DOHH2 (cell line): ENCODE measurements at regions not wholly inside any gene's neighbourhood (a gene's known extent, or its start where the extent isn't known, plus 50 kb on each side); places are given as distances from the start of the nearest gene placed in this dataset.

ENCODE experiments used
- H3F3A ChIP-seq: fragments of 200-600 bp; sonication (generic), shearing (Covaris generic); 2 replicates; pipeline ENCODE4 v1.6.0; 2016; ENCODE audit warnings: antibody characterized with exemption, mild to moderate bottlenecking; ENCODE audit not compliant: control insufficient read depth, insufficient read depth
- H3K27ac ChIP-seq: fragments of 200-600 bp; sonication (generic); 2 replicates; pipeline ENCODE4 v1.5.1; 2014; ENCODE audit warnings: low read depth, mild to moderate bottlenecking, low read length, moderate library complexity
- H3K27me3 ChIP-seq: fragments of 200-600 bp; sonication (generic); 2 replicates; pipeline ENCODE4 v1.6.1; 2014; ENCODE audit warnings: mild to moderate bottlenecking, low read length, mixed read lengths; ENCODE audit not compliant: control insufficient read depth
- H3K36me3 ChIP-seq: fragments of 200-600 bp; sonication (generic); 2 replicates; pipeline ENCODE4 v1.6.1; 2014; ENCODE audit warnings: mild to moderate bottlenecking, low read length, moderate library complexity, mixed read lengths; ENCODE audit not compliant: control insufficient read depth
- H3K4me1 ChIP-seq: fragments of 200-600 bp; sonication (generic); 2 replicates; pipeline ENCODE4 v1.6.1; 2014; ENCODE audit warnings: mild to moderate bottlenecking, low read length, mixed read lengths; ENCODE audit not compliant: control insufficient read depth
- H3K4me2 ChIP-seq: fragments of 200-600 bp; sonication (generic); 2 replicates; pipeline ENCODE4 v1.6.0; 2014; ENCODE audit warnings: mild to moderate bottlenecking, low read length, moderate library complexity
- H3K4me3 ChIP-seq: fragments of 200-600 bp; sonication (generic); 2 replicates; pipeline ENCODE4 v1.5.1; 2014; ENCODE audit warnings: mild to moderate bottlenecking, low read length, mixed read lengths
- H3K79me2 ChIP-seq: fragments of 200-600 bp; sonication (generic); 2 replicates; pipeline ENCODE4 v1.6.1; 2014; ENCODE audit warnings: mild to moderate bottlenecking, low read length, mixed read lengths; ENCODE audit not compliant: control insufficient read depth
- H3K9me2 ChIP-seq: fragments of 200-600 bp; sonication (generic); replicated peaks from 2 replicates; pipeline ENCODE4 v1.6.1; 2014; ENCODE audit warnings: mild to moderate bottlenecking, low read length, mixed read lengths; ENCODE audit not compliant: control insufficient read depth
- H3K9me3 ChIP-seq: fragments of 200-600 bp; sonication (generic); 2 replicates; pipeline ENCODE4 v1.6.1; 2014; ENCODE audit warnings: antibody characterized with exemption, low read length, mixed read lengths; ENCODE audit not compliant: control insufficient read depth, insufficient read depth
- H4K20me1 ChIP-seq: fragments of 200-600 bp; sonication (generic); 2 replicates; pipeline ENCODE4 v1.6.0; 2014; ENCODE audit warnings: low read depth, mild to moderate bottlenecking, antibody characterized with exemption, low read length, moderate library complexity; ENCODE audit not compliant: control insufficient read depth, insufficient read depth
- EZH2phosphoT487 ChIP-seq: fragments of 200-600 bp; sonication (generic); IDR thresholded peaks from 2 replicates; pipeline ENCODE4 v1.6.1; 2017; ENCODE audit warnings: borderline replicate concordance, mild to moderate bottlenecking, antibody characterized with exemption, low read length, moderate library complexity, mixed read lengths
- TF ChIP-seq, protein P1 (sequence below): fragments of 200-600 bp; sonication (generic); IDR thresholded peaks from one replicate; pipeline ENCODE4 v1.5.1; 2014; ENCODE audit warnings: antibody characterized with exemption, mild to moderate bottlenecking, low read depth, low read length; ENCODE audit not compliant: poor library complexity, severe bottlenecking

DNA sequence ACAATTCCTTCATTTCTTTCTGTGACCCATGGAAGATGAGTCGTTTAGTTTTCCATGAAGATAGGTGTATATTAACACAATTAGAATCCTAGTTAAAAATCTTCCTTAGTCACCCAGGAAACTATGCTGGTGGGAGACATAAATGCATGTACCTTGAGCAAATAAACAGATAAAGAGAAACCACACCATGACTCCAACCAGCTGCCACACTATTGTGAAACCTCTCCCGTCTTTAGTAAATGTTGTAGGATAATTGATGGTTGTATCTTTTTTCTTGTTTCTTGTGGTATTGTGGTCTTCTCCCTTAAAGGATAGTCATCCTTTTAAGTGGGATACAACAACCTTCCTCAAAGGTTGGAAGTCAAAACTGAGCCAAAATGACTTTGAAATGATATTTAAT is 103.8 kb upstream of the LEF1 start:
- H3K9me3 ChIP-seq, result no peaks in the 10 kb centered on the region
- H3K36me3 ChIP-seq, result no peaks in the 10 kb centered on the region
- no peaks in the 10 kb centered on the region for H3K9me2 ChIP-seq
- H3K4me3 ChIP-seq, result no peak overlapping the region
- H4K20me1 ChIP-seq, result no peaks in the 10 kb centered on the region
- H3F3A ChIP-seq, result no peaks in the 10 kb centered on the region
- no peaks in the 10 kb centered on the region for H3K4me1 ChIP-seq
- H3K79me2 ChIP-seq, result no peaks in the 10 kb centered on the region
- H3K27ac ChIP-seq, result no peak overlapping the region
- no peak overlapping the region for H3K4me2 ChIP-seq
- TF ChIP-seq, protein P1, sequence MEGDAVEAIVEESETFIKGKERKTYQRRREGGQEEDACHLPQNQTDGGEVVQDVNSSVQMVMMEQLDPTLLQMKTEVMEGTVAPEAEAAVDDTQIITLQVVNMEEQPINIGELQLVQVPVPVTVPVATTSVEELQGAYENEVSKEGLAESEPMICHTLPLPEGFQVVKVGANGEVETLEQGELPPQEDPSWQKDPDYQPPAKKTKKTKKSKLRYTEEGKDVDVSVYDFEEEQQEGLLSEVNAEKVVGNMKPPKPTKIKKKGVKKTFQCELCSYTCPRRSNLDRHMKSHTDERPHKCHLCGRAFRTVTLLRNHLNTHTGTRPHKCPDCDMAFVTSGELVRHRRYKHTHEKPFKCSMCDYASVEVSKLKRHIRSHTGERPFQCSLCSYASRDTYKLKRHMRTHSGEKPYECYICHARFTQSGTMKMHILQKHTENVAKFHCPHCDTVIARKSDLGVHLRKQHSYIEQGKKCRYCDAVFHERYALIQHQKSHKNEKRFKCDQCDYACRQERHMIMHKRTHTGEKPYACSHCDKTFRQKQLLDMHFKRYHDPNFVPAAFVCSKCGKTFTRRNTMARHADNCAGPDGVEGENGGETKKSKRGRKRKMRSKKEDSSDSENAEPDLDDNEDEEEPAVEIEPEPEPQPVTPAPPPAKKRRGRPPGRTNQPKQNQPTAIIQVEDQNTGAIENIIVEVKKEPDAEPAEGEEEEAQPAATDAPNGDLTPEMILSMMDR, result no peak
- no peak for TF ChIP-seq EZH2phosphoT487
- H3K27me3 ChIP-seq, result no peaks in the 10 kb centered on the region

DNA sequence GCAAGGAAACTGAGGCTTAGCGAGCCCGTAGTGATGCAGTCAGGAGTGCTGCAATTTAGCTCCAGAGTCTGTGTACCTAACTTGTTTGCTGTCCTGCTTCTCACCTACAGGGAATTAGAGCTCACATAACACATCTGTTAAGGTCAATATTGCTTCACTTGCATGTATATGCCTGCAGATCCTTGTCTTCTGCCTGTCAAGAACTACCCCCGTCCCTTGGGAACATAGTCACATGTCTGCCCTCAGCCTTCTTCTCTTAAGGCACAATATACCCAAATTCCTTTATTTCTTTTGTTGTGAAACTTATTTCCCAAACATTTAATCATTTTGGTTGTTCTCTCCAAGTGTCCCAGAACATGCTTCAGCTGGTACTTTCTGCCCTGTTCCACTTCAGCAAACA is 103.3 kb upstream of the LEF1 start:
- Histone ChIP-seq H3K4me1 (no peaks in the 10 kb centered on the region), H3K4me3 (no peak overlapping the region), H3K27me3 (no peaks in the 10 kb centered on the region), H3K36me3 (no peaks in the 10 kb centered on the region), H3K27ac (no peak overlapping the region), H3K9me2 (no peaks in the 10 kb centered on the region), H3K9me3 (no peaks in the 10 kb centered on the region), H3F3A (no peaks in the 10 kb centered on the region), H4K20me1 (no peaks in the 10 kb centered on the region), H3K4me2 (no peak overlapping the region), H3K79me2 (no peaks in the 10 kb centered on the region)
- no peak for TF ChIP-seq EZH2phosphoT487
- TF ChIP-seq, protein P1, result no peak

DNA sequence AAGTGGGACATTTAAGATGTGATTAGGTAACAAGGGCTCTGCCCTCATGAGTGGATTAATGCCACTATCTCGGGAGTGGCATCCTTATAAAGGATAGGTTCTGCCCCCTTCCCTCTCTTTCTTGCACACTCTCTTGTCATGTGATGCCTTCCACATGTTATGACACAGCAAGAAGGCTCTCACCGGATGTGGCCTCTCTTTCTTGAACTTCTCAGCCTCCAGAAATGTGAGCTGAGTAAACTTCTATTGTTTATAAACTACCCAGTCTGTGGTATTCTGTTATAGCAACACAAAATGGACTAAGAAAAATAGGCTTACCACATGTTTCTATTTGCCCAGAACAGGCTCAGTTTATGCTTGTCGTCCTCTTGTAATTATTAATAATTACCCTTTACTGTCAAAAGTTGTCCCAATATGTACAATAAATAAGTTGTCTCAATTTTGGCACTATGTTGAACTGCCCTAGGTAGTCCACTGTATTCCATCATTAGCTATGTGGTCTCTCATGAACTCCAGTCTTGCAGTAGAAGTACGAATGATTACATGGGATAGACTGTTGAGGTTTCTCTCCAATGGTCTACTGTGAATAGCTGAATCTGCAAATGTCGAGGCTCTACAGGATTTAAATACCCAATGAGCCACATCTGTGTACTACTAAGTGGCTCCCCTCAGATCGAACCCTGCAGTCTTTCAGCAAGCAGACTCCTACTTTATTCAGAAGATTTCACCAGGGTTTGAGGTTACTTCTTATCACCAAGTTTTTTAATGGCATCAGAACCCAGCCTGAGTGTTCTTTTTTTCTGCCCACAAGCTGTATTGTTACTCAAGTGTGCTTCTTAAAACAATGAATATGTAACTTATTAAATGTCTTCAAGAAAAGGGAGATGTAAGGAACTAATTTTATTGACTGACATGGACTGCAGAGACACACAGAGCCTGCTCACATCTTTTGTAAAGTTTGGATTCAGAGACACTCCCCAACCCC is 102.0 kb upstream of the LEF1 start:
- H3K4me1 ChIP-seq, result no peaks in the 10 kb centered on the region
- H3K79me2 ChIP-seq, result no peaks in the 10 kb centered on the region
- no peak overlapping the region for H3K4me3 ChIP-seq
- no peak overlapping the region for H3K27ac ChIP-seq
- no peaks in the 10 kb centered on the region for H3K27me3 ChIP-seq
- H3K4me2 ChIP-seq, result no peak overlapping the region
- TF ChIP-seq EZH2phosphoT487, result no peak
- TF ChIP-seq, protein P1, result no peak
- H3K9me3 ChIP-seq, result no peaks in the 10 kb centered on the region
- no peaks in the 10 kb centered on the region for H3K36me3 ChIP-seq
- no peaks in the 10 kb centered on the region for H3K9me2 ChIP-seq
- H3F3A ChIP-seq, result no peaks in the 10 kb centered on the region
- H4K20me1 ChIP-seq, result no peaks in the 10 kb centered on the region
